WTC11 (cell line): ENCODE measurements at regions not wholly inside any gene's neighbourhood (a gene's known extent, or its start where the extent isn't known, plus 50 kb on each side); places are given as distances from the start of the nearest gene placed in this dataset.

Source experiments
- ATAC-seq: fragments of 200-7000 bp; cut with Tn5 transposase; 2 replicates; pipeline ENCODE4 v1.10.0; 2021; ENCODE audit warnings: mild to moderate bottlenecking, moderate library complexity
- CTCF ChIA-PET: fragments of 300-600 bp; sonication (Branson Sonifier 250); formaldehyde crosslinking; loops from one replicate; lab custom pipeline; 2021; ENCODE audit warnings: antibody characterized with exemption; lab: Charles Lee
- POLR2A ChIA-PET: fragments of 350-600 bp; sonication (Branson Sonifier 250); formaldehyde crosslinking; loops from one replicate; lab custom pipeline; 2021; ENCODE audit warnings: antibody characterized with exemption; lab: Charles Lee
- DNase-seq: peaks from one replicate; pipeline ENCODE4 v3.0.0; 2021; ENCODE audit warnings: low spot score
- H3K27ac Mint-ChIP-seq: 2 replicates; pipeline ENCODE4 v1.8.0; 2021; ENCODE audit warnings: mixed read lengths
- H3K27me3 Mint-ChIP-seq: 2 replicates; pipeline ENCODE4 v1.8.0; 2021; ENCODE audit warnings: low read depth, mild to moderate bottlenecking, moderate library complexity, mixed read lengths
- H3K36me3 Mint-ChIP-seq: 2 replicates; pipeline ENCODE4 v1.8.0; 2021; ENCODE audit warnings: mixed read lengths
- H3K4me1 Mint-ChIP-seq: 2 replicates; pipeline ENCODE4 v1.8.0; 2022; ENCODE audit warnings: mixed read lengths
- H3K4me3 Mint-ChIP-seq: 2 replicates; pipeline ENCODE4 v1.8.0; 2021; ENCODE audit warnings: mild to moderate bottlenecking, moderate library complexity, mixed read lengths
- H3K9me3 Mint-ChIP-seq: 2 replicates; pipeline ENCODE4 v1.8.0; 2021; ENCODE audit warnings: mixed read lengths
- ATF1 ChIP-seq: sonication (generic); formaldehyde crosslinking; IDR thresholded peaks from 2 replicates; pipeline ENCODE4 v1.8.1; 2023; ENCODE audit warnings: mild to moderate bottlenecking, moderate library complexity, missing genetic modification reagents
- CBFB ChIP-seq: sonication (generic); formaldehyde crosslinking; IDR thresholded peaks from 2 replicates; pipeline ENCODE4 v1.8.1; 2022; ENCODE audit warnings: mild to moderate bottlenecking, low read depth, missing genetic modification reagents
- CDX4 ChIP-seq: fragments of 250-450 bp; sonication (Bioruptor Pico); IDR thresholded peaks from 2 replicates; pipeline ENCODE4 v1.9.0; 2021; ENCODE audit warnings: moderate library complexity, mild to moderate bottlenecking, inconsistent platforms, borderline replicate concordance
- CREM ChIP-seq: sonication (generic); formaldehyde crosslinking; IDR thresholded peaks from 2 replicates; pipeline ENCODE4 v1.8.1; 2022; ENCODE audit warnings: mild to moderate bottlenecking, missing genetic modification reagents, moderate library complexity
- ESRRA ChIP-seq: sonication (generic); formaldehyde crosslinking; IDR thresholded peaks from 2 replicates; pipeline ENCODE4 v1.8.1; 2022; ENCODE audit warnings: mild to moderate bottlenecking, missing genetic modification reagents, borderline replicate concordance
- FOXJ3 ChIP-seq: sonication (generic); formaldehyde crosslinking; IDR thresholded peaks from 2 replicates; pipeline ENCODE4 v1.9.0; 2021; ENCODE audit warnings: missing genetic modification reagents, mild to moderate bottlenecking, borderline replicate concordance
- IRF1 ChIP-seq: sonication (generic); formaldehyde crosslinking; IDR thresholded peaks from 2 replicates; pipeline ENCODE4 v1.8.0; 2023; ENCODE audit warnings: missing genetic modification reagents
- MAX ChIP-seq: sonication (generic); formaldehyde crosslinking; IDR thresholded peaks from 2 replicates; pipeline ENCODE4 v1.8.0; 2022; ENCODE audit warnings: mild to moderate bottlenecking, missing genetic modification reagents
- NR2C2 ChIP-seq: sonication (generic); formaldehyde crosslinking; IDR thresholded peaks from 2 replicates; pipeline ENCODE4 v1.8.0; 2022; ENCODE audit warnings: mild to moderate bottlenecking, missing genetic modification reagents
- PRDM15 ChIP-seq: sonication (generic); formaldehyde crosslinking; IDR thresholded peaks from 2 replicates; pipeline ENCODE4 v1.8.0; 2022; ENCODE audit warnings: missing genetic modification reagents
- TP53 ChIP-seq: sonication (generic); formaldehyde crosslinking; IDR thresholded peaks from 2 replicates; pipeline ENCODE4 v1.8.1; 2023; ENCODE audit warnings: mild to moderate bottlenecking, missing genetic modification reagents
- USF2 ChIP-seq: sonication (generic); formaldehyde crosslinking; IDR thresholded peaks from 2 replicates; pipeline ENCODE4 v1.8.1; 2023; ENCODE audit warnings: mild to moderate bottlenecking, missing genetic modification reagents, moderate library complexity
- ZNF219 ChIP-seq: sonication (generic); formaldehyde crosslinking; IDR thresholded peaks from 2 replicates; pipeline ENCODE4 v1.8.0; 2023; ENCODE audit warnings: missing genetic modification reagents, mild to moderate bottlenecking, borderline replicate concordance
- ZNF281 ChIP-seq: sonication (generic); formaldehyde crosslinking; IDR thresholded peaks from 2 replicates; pipeline ENCODE4 v1.8.0; 2023; ENCODE audit warnings: mild to moderate bottlenecking, missing genetic modification reagents
- ZNF416 ChIP-seq: fragments of 250-450 bp; sonication (Bioruptor Pico); IDR thresholded peaks from 2 replicates; pipeline ENCODE4 v1.9.0; 2021; ENCODE audit warnings: mild to moderate bottlenecking, inconsistent platforms
- ZNF425 ChIP-seq: fragments of 250-450 bp; sonication (Bioruptor Pico); conservative IDR thresholded peaks from 2 replicates; pipeline ENCODE4 v1.9.0; 2021; ENCODE audit warnings: mild to moderate bottlenecking
- ZNF512 ChIP-seq: sonication (generic); formaldehyde crosslinking; IDR thresholded peaks from 2 replicates; pipeline ENCODE4 v1.8.1; 2022; ENCODE audit warnings: missing genetic modification reagents, borderline replicate concordance

GRCh38 chr6:4264601-4265000, 129.2 kb upstream of the ECI2 start:
- CTCF ChIA-PET: no interaction called here
- no peak for ATAC-seq
- Mint-ChIP-seq H3K9me3 (peaks cover 14% of the 10 kb centered on the region), H3K27ac (no peak overlapping the region), H3K36me3 (no peaks in the 10 kb centered on the region), H3K4me1 (peaks cover 3% of the 10 kb centered on the region), H3K4me3 (no peak overlapping the region), H3K27me3 (peaks cover 4% of the 10 kb centered on the region)
- TF ChIP-seq MAX (CRISPR knock-in tag) (no peak), ZNF281 (CRISPR knock-in tag) (no peak), TP53 (no peak), IRF1 (no peak), ZNF219 (CRISPR knock-in tag) (no peak)
- no peak for DNase-seq
- POLR2A ChIA-PET: no interaction called here

GRCh38 chr6:4264081-4264480, 128.7 kb upstream of the ECI2 start:
- ChIA-PET CTCF (no interaction called here), POLR2A (no interaction called here)
- Mint-ChIP-seq H3K36me3 (no peaks in the 10 kb centered on the region), H3K27me3 (peaks cover 4% of the 10 kb centered on the region), H3K4me1 (peaks cover 2% of the 10 kb centered on the region), H3K4me3 (no peak overlapping the region), H3K27ac (no peak overlapping the region), H3K9me3 (peaks cover 14% of the 10 kb centered on the region)
- TF ChIP-seq IRF1 (no peak), ZNF425 (CRISPR knock-in tag) (no peak), ZNF416 (CRISPR knock-in tag) (no peak), ESRRA (CRISPR knock-in tag) (no peak), CBFB (CRISPR knock-in tag) (no peak), USF2 (CRISPR knock-in tag) (no peak), FOXJ3 (CRISPR knock-in tag) (no peak), ATF1 (CRISPR knock-in tag) (no peak)
- DNase-seq (no peak), ATAC-seq (no peak)

GRCh38 chr6:4262526-4262925, 127.2 kb upstream of the ECI2 start:
- Mint-ChIP-seq H3K27me3 (peaks cover 4% of the 10 kb centered on the region), H3K9me3 (peaks cover 3% of the 10 kb centered on the region), H3K27ac (no peak overlapping the region), H3K36me3 (no peaks in the 10 kb centered on the region), H3K4me3 (no peak overlapping the region), H3K4me1 (peaks cover 2% of the 10 kb centered on the region)
- DNase-seq (no peak), ATAC-seq (no peak)
- ChIA-PET POLR2A (no interaction called here), CTCF (no interaction called here)
- TF ChIP-seq ESRRA (CRISPR knock-in tag) (no peak), MAX (CRISPR knock-in tag) (no peak), CDX4 (CRISPR knock-in tag) (no peak), NR2C2 (CRISPR knock-in tag) (no peak), CREM (CRISPR knock-in tag) (no peak), PRDM15 (no peak), ZNF512 (CRISPR knock-in tag) (no peak)
